Dermis microvascular lymphatic vessel endothelial cell (primary cell): ENCODE measurements at regions not wholly inside any gene's neighbourhood (a gene's known extent, or its start where the extent isn't known, plus 50 kb on each side); places are given as distances from the start of the nearest gene placed in this dataset.
"Not testable (repeated sequence)": the region's sequence is repeated elsewhere in the genome, so short reads cannot be mapped to it uniquely, and the experiment has no call there.

Experiments used
- DNase-seq, 2 donors: peaks; one replicate each; pipeline versions ENCODE4 v3.0.0 to v3.0.0-alpha.2; 2010; ENCODE audit warnings: low read depth in 2 of 2

- no peak for DNase-seq
Observed at GRCh38 chr9:7739595-7739994, 60.0 kb downstream of the DMAC1 start.

GRCh38 chr9:7735311-7735710, 64.3 kb downstream of the DMAC1 start:
- no peak for DNase-seq

GRCh38 chr9:7730164-7730445, 69.5 kb downstream of the DMAC1 start:
- no peak for DNase-seq

GRCh38 chr9:7729371-7730163, 70.0 kb downstream of the DMAC1 start:
- no peak for DNase-seq

- DNase-seq: no peak
Observed at GRCh38 chr9:7721291-7721690, 78.3 kb downstream of the DMAC1 start.

GRCh38 chr9:7713088-7713487, 86.5 kb downstream of the DMAC1 start:
- DNase-seq: not testable (repeated sequence)

- DNase-seq: no peak
Observed at GRCh38 chr9:7710686-7711085, 88.9 kb downstream of the DMAC1 start.

GRCh38 chr9:7707934-7708333, 91.6 kb downstream of the DMAC1 start:
- DNase-seq: no peak

- DNase-seq: no peak
Observed at GRCh38 chr9:7704543-7704942, 95.0 kb downstream of the DMAC1 start.

GRCh38 chr9:7691909-7692308, 107.7 kb downstream of the DMAC1 start:
- no peak for DNase-seq

GRCh38 chr9:7690014-7690413, 109.6 kb downstream of the DMAC1 start:
- no peak for DNase-seq

- no peak for DNase-seq
Observed at GRCh38 chr9:7688626-7689025, 111.0 kb downstream of the DMAC1 start.

- no peak for DNase-seq
Observed at GRCh38 chr9:7676609-7677156, 122.9 kb downstream of the DMAC1 start.

- DNase-seq: no peak
Observed at GRCh38 chr9:7671847-7672246, 127.7 kb downstream of the DMAC1 start.

- no peak for DNase-seq
Observed at GRCh38 chr9:7668541-7668940, 131.0 kb downstream of the DMAC1 start.

GRCh38 chr9:7665874-7666273, 133.7 kb downstream of the DMAC1 start:
- DNase-seq: no peak

GRCh38 chr9:7659766-7660165, 139.8 kb downstream of the DMAC1 start:
- DNase-seq: no peak

- DNase-seq: peak; percentile 36 to 88
Observed at GRCh38 chr9:7656636-7657035, 142.9 kb downstream of the DMAC1 start.

GRCh38 chr9:7653262-7653661, 146.3 kb downstream of the DMAC1 start:
- DNase-seq: peak; percentile 86 to 87

GRCh38 chr9:7640231-7640630, 159.3 kb downstream of the DMAC1 start:
- DNase-seq: no peak

GRCh38 chr9:7639471-7639870, 160.1 kb downstream of the DMAC1 start:
- no peak for DNase-seq

- no peak for DNase-seq
Observed at GRCh38 chr9:7636838-7637467, 162.6 kb downstream of the DMAC1 start.

GRCh38 chr9:7636309-7636708, 163.3 kb downstream of the DMAC1 start:
- no peak for DNase-seq
